Karpas-422 (cell line): ENCODE measurements at regions not wholly inside any gene's neighbourhood (a gene's known extent, or its start where the extent isn't known, plus 50 kb on each side); places are given as distances from the start of the nearest gene placed in this dataset.

Source experiments
- DNase-seq: peaks from one replicate; pipeline ENCODE4 v3.0.0-alpha.2; 2015
- H2AFZ ChIP-seq: fragments of 200-600 bp; sonication (generic); 2 replicates; pipeline ENCODE4 v1.6.1; 2014; ENCODE audit warnings: antibody characterized with exemption, low read length, mixed read lengths
- H3K27ac ChIP-seq: fragments of 200-600 bp; sonication (generic); 2 replicates; pipeline ENCODE4 v1.5.1; 2014; ENCODE audit warnings: mild to moderate bottlenecking, low read length, moderate library complexity
- H3K27me3 ChIP-seq: fragments of 200-600 bp; sonication (generic); 2 replicates; pipeline ENCODE4 v1.6.1; 2014; ENCODE audit warnings: low read length, mixed read lengths
- H3K36me3 ChIP-seq: fragments of 200-600 bp; sonication (generic); 2 replicates; pipeline ENCODE4 v1.6.1; 2014; ENCODE audit warnings: low read length, mixed read lengths; ENCODE audit not compliant: insufficient read depth
- H3K4me1 ChIP-seq: fragments of 200-600 bp; sonication (generic); 2 replicates; pipeline ENCODE4 v1.6.1; 2014; ENCODE audit warnings: mild to moderate bottlenecking, low read length, mixed read lengths
- H3K4me2 ChIP-seq: fragments of 200-600 bp; sonication (generic); 2 replicates; pipeline ENCODE4 v1.6.1; 2014; ENCODE audit warnings: low read length, low read depth, mild to moderate bottlenecking; ENCODE audit not compliant: poor library complexity, severe bottlenecking
- H3K4me3 ChIP-seq: fragments of 200-600 bp; sonication (generic); 2 replicates; pipeline ENCODE4 v1.5.1; 2014; ENCODE audit warnings: mild to moderate bottlenecking, antibody characterized with exemption, low read length, mixed read lengths
- H3K79me2 ChIP-seq: fragments of 200-600 bp; sonication (generic); 2 replicates; pipeline ENCODE4 v1.6.1; 2014; ENCODE audit warnings: mild to moderate bottlenecking, low read length, mixed read lengths
- H3K9ac ChIP-seq: fragments of 200-600 bp; sonication (generic); 2 replicates; pipeline ENCODE4 v1.6.0; 2014; ENCODE audit warnings: low read length
- H3K9me2 ChIP-seq: fragments of 200-600 bp; sonication (generic), shearing (Covaris generic); replicated peaks from 2 replicates; pipeline ENCODE4 v1.6.0; 2014; ENCODE audit warnings: mild to moderate bottlenecking, low read length, moderate library complexity; ENCODE audit not compliant: insufficient read depth
- H3K9me3 ChIP-seq: fragments of 300-700, 200-600 bp; sonication (generic); 2 replicates; pipeline ENCODE4 v1.6.1; 2014; ENCODE audit warnings: low read length, mixed read lengths
- H4K20me1 ChIP-seq: fragments of 200-600 bp; sonication (generic); 2 replicates; pipeline ENCODE4 v1.6.1; 2014; ENCODE audit warnings: mild to moderate bottlenecking, antibody characterized with exemption, low read length, low read depth; ENCODE audit not compliant: insufficient read depth

- H3K9me2 ChIP-seq: no peaks in the 10 kb centered on the region
- H4K20me1 ChIP-seq: no peaks in the 10 kb centered on the region
- no peaks in the 10 kb centered on the region for H3K27me3 ChIP-seq
- H2AFZ ChIP-seq: no peak overlapping the region
- DNase-seq: no peak
- H3K9ac ChIP-seq: no peak overlapping the region
- H3K27ac ChIP-seq: no peak overlapping the region
- no peaks in the 10 kb centered on the region for H3K36me3 ChIP-seq
- H3K4me1 ChIP-seq: no peaks in the 10 kb centered on the region
- H3K79me2 ChIP-seq: no peaks in the 10 kb centered on the region
- no peak overlapping the region for H3K4me3 ChIP-seq
- H3K9me3 ChIP-seq: no peaks in the 10 kb centered on the region
- H3K4me2 ChIP-seq: no peak overlapping the region
Observed at GRCh38 chr7:47100148-47100816, 481.6 kb downstream of the TNS3 start.

GRCh38 chr7:47097431-47097830, 484.5 kb downstream of the TNS3 start:
- no peak for DNase-seq
- no peak overlapping the region for H3K27ac ChIP-seq
- H3K36me3 ChIP-seq: no peaks in the 10 kb centered on the region
- H4K20me1 ChIP-seq: no peaks in the 10 kb centered on the region
- no peaks in the 10 kb centered on the region for H3K9me2 ChIP-seq
- H3K79me2 ChIP-seq: no peaks in the 10 kb centered on the region
- no peak overlapping the region for H2AFZ ChIP-seq
- H3K27me3 ChIP-seq: no peaks in the 10 kb centered on the region
- H3K4me3 ChIP-seq: no peak overlapping the region
- no peaks in the 10 kb centered on the region for H3K4me1 ChIP-seq
- H3K9ac ChIP-seq: no peak overlapping the region
- no peaks in the 10 kb centered on the region for H3K9me3 ChIP-seq
- H3K4me2 ChIP-seq: no peak overlapping the region

- no peak overlapping the region for H3K4me3 ChIP-seq
- no peaks in the 10 kb centered on the region for H3K9me3 ChIP-seq
- no peak for DNase-seq
- no peak overlapping the region for H3K27ac ChIP-seq
- no peak overlapping the region for H3K9ac ChIP-seq
- no peaks in the 10 kb centered on the region for H3K79me2 ChIP-seq
- no peaks in the 10 kb centered on the region for H4K20me1 ChIP-seq
- no peaks in the 10 kb centered on the region for H3K9me2 ChIP-seq
- H2AFZ ChIP-seq: no peak overlapping the region
- no peaks in the 10 kb centered on the region for H3K4me1 ChIP-seq
- H3K27me3 ChIP-seq: no peaks in the 10 kb centered on the region
- H3K36me3 ChIP-seq: no peaks in the 10 kb centered on the region
- no peak overlapping the region for H3K4me2 ChIP-seq
Observed at GRCh38 chr7:47095946-47096345, 486.0 kb downstream of the TNS3 start.

GRCh38 chr7:47094462-47094861, 487.4 kb downstream of the TNS3 start:
- H3K27me3 ChIP-seq: no peaks in the 10 kb centered on the region
- no peak for DNase-seq
- H3K4me3 ChIP-seq: no peak overlapping the region
- no peaks in the 10 kb centered on the region for H3K9me3 ChIP-seq
- no peaks in the 10 kb centered on the region for H3K9me2 ChIP-seq
- H3K4me2 ChIP-seq: no peak overlapping the region
- H3K79me2 ChIP-seq: no peaks in the 10 kb centered on the region
- no peak overlapping the region for H3K27ac ChIP-seq
- no peaks in the 10 kb centered on the region for H4K20me1 ChIP-seq
- H3K4me1 ChIP-seq: no peaks in the 10 kb centered on the region
- no peaks in the 10 kb centered on the region for H3K36me3 ChIP-seq
- no peak overlapping the region for H2AFZ ChIP-seq
- H3K9ac ChIP-seq: no peak overlapping the region

- no peak overlapping the region for H3K4me2 ChIP-seq
- no peaks in the 10 kb centered on the region for H3K27me3 ChIP-seq
- no peak overlapping the region for H3K27ac ChIP-seq
- no peak overlapping the region for H3K9ac ChIP-seq
- no peaks in the 10 kb centered on the region for H4K20me1 ChIP-seq
- no peaks in the 10 kb centered on the region for H3K79me2 ChIP-seq
- H3K36me3 ChIP-seq: no peaks in the 10 kb centered on the region
- no peaks in the 10 kb centered on the region for H3K9me3 ChIP-seq
- no peaks in the 10 kb centered on the region for H3K9me2 ChIP-seq
- H3K4me1 ChIP-seq: no peaks in the 10 kb centered on the region
- no peak for DNase-seq
- no peak overlapping the region for H2AFZ ChIP-seq
- no peak overlapping the region for H3K4me3 ChIP-seq
Observed at GRCh38 chr7:47093320-47094234, 488.3 kb downstream of the TNS3 start.

GRCh38 chr7:47092336-47092735, 489.6 kb downstream of the TNS3 start:
- Histone ChIP-seq H4K20me1 (no peaks in the 10 kb centered on the region), H3K9me2 (no peaks in the 10 kb centered on the region), H3K27me3 (no peaks in the 10 kb centered on the region), H3K27ac (no peak overlapping the region), H3K9me3 (no peaks in the 10 kb centered on the region), H3K79me2 (no peaks in the 10 kb centered on the region), H2AFZ (no peak overlapping the region), H3K9ac (no peak overlapping the region), H3K4me2 (no peak overlapping the region), H3K36me3 (no peaks in the 10 kb centered on the region), H3K4me3 (no peak overlapping the region), H3K4me1 (no peaks in the 10 kb centered on the region)
- DNase-seq: no peak

- no peak overlapping the region for H3K4me2 ChIP-seq
- no peaks in the 10 kb centered on the region for H3K9me3 ChIP-seq
- H3K9me2 ChIP-seq: no peaks in the 10 kb centered on the region
- H2AFZ ChIP-seq: no peak overlapping the region
- H3K4me3 ChIP-seq: no peak overlapping the region
- no peaks in the 10 kb centered on the region for H3K79me2 ChIP-seq
- H3K27ac ChIP-seq: no peak overlapping the region
- no peaks in the 10 kb centered on the region for H3K4me1 ChIP-seq
- no peaks in the 10 kb centered on the region for H4K20me1 ChIP-seq
- no peak overlapping the region for H3K9ac ChIP-seq
- no peaks in the 10 kb centered on the region for H3K27me3 ChIP-seq
- DNase-seq: no peak
- H3K36me3 ChIP-seq: no peaks in the 10 kb centered on the region
Observed at GRCh38 chr7:47091141-47091540, 490.8 kb downstream of the TNS3 start.

GRCh38 chr7:47089461-47089860, 492.4 kb downstream of the TNS3 start:
- no peaks in the 10 kb centered on the region for H3K27me3 ChIP-seq
- H3K36me3 ChIP-seq: no peaks in the 10 kb centered on the region
- no peak overlapping the region for H3K9ac ChIP-seq
- no peaks in the 10 kb centered on the region for H4K20me1 ChIP-seq
- no peak overlapping the region for H3K4me3 ChIP-seq
- no peak for DNase-seq
- no peak overlapping the region for H3K4me2 ChIP-seq
- H3K9me3 ChIP-seq: no peaks in the 10 kb centered on the region
- H3K27ac ChIP-seq: no peak overlapping the region
- H3K9me2 ChIP-seq: no peaks in the 10 kb centered on the region
- H3K79me2 ChIP-seq: no peaks in the 10 kb centered on the region
- no peaks in the 10 kb centered on the region for H3K4me1 ChIP-seq
- no peak overlapping the region for H2AFZ ChIP-seq
